Fibroblast of lung (primary cell): ENCODE measurements at regions not wholly inside any gene's neighbourhood (a gene's known extent, or its start where the extent isn't known, plus 50 kb on each side); places are given as distances from the start of the nearest gene placed in this dataset.

Experiments used
- DNase-seq, 2 donors: peaks; one replicate each; pipeline versions ENCODE4 v3.0.0 to v3.0.0-alpha.2; 2010; ENCODE audit warnings: low read depth in 2 of 2
- H2AFZ ChIP-seq: 2 replicates; pipeline ENCODE4 v1.5.1; 2012; ENCODE audit warnings: low read length, control low read depth, inconsistent platforms
- H3K27ac ChIP-seq: 2 replicates; pipeline ENCODE4 v1.5.1; 2011; ENCODE audit warnings: low read length, control low read depth; ENCODE audit not compliant: insufficient read depth
- H3K27me3 ChIP-seq: 2 replicates; pipeline ENCODE4 v1.5.1; 2011; ENCODE audit warnings: mild to moderate bottlenecking, low read length; ENCODE audit not compliant: control insufficient read depth, insufficient read depth
- H3K36me3 ChIP-seq: 2 replicates; pipeline ENCODE4 v1.5.1; 2011; ENCODE audit warnings: low read length; ENCODE audit not compliant: control insufficient read depth, insufficient read depth
- H3K4me1 ChIP-seq: 2 replicates; pipeline ENCODE4 v1.5.1; 2011; ENCODE audit warnings: low read length; ENCODE audit not compliant: control insufficient read depth, insufficient read depth; ENCODE audit errors: extremely low read depth
- H3K4me2 ChIP-seq: 2 replicates; pipeline ENCODE4 v1.5.1; 2011; ENCODE audit warnings: low read length, control low read depth; ENCODE audit not compliant: insufficient read depth; ENCODE audit errors: extremely low read depth
- H3K4me3 ChIP-seq, 4 experiments: fragments of 200-600 bp in 1 of 4; sonication (generic) in 1 of 4; replicated peaks in 1 of 4; 2 replicates each; pipeline ENCODE4 v1.5.1; 2011 to 2016; ENCODE audit warnings: low read length in 4 of 4, low read depth in 3 of 4, mild to moderate bottlenecking in 3 of 4, control low read depth in 2 of 4, inconsistent platforms in 1 of 4, mixed read lengths in 1 of 4; ENCODE audit not compliant: insufficient read depth in 1 of 4; ENCODE audit errors: control extremely low read depth in 1 of 4
- H3K79me2 ChIP-seq: 2 replicates; pipeline ENCODE4 v1.5.1; 2012; ENCODE audit warnings: mild to moderate bottlenecking, low read length, inconsistent platforms; ENCODE audit not compliant: control insufficient read depth, insufficient read depth
- H3K9ac ChIP-seq: 2 replicates; pipeline ENCODE4 v1.5.1; 2011; ENCODE audit warnings: mild to moderate bottlenecking, low read length, control low read depth; ENCODE audit not compliant: insufficient read depth
- H3K9me3 ChIP-seq: 2 replicates; pipeline ENCODE4 v1.5.1; 2012; ENCODE audit warnings: low read depth, low read length; ENCODE audit not compliant: control insufficient read depth, insufficient read depth
- H4K20me1 ChIP-seq: 2 replicates; pipeline ENCODE4 v1.5.1; 2011; ENCODE audit warnings: low read length; ENCODE audit not compliant: control insufficient read depth, insufficient read depth; ENCODE audit errors: extremely low read depth
- CTCF ChIP-seq, 2 donors: IDR thresholded peaks in 1 of 2; conservative IDR thresholded peaks in 1 of 2; 1 replicate in 1 of 2; 2 replicates in 1 of 2; pipeline ENCODE4 v1.5.1; 2011 to 2012; ENCODE audit warnings: low read length in 2 of 2, control low read depth in 1 of 2, inconsistent platforms in 1 of 2, low read depth in 1 of 2, mild to moderate bottlenecking in 1 of 2
- EZH2 ChIP-seq: IDR thresholded peaks from 2 replicates; pipeline ENCODE4 v1.5.1; 2012; ENCODE audit warnings: low read length, control low read depth, mild to moderate bottlenecking; ENCODE audit errors: missing control alignments

- H3K9me3 ChIP-seq = no peaks in the 10 kb centered on the region
- H2AFZ ChIP-seq = no peak overlapping the region
- no peak overlapping the region for H3K4me3 ChIP-seq
- H4K20me1 ChIP-seq = no peaks in the 10 kb centered on the region
- no peak overlapping the region for H3K27ac ChIP-seq
- H3K4me2 ChIP-seq = no peak overlapping the region
- DNase-seq = peak in 1 of 2 donors; percentile 54
- TF ChIP-seq CTCF (conservative IDR thresholded peaks at IDR 0.05 in 1 of 2, IDR thresholded peaks at IDR 0.05 in 1 of 2; ENCODE audit: low read depth in 1 of 2, low read length in 2 of 2) = no peak
- TF ChIP-seq EZH2 = no peak
- no peak overlapping the region for H3K9ac ChIP-seq
- no peaks in the 10 kb centered on the region for H3K4me1 ChIP-seq
- H3K36me3 ChIP-seq = no peaks in the 10 kb centered on the region
- no peaks in the 10 kb centered on the region for H3K79me2 ChIP-seq
- H3K27me3 ChIP-seq = no peaks in the 10 kb centered on the region
Measured at GRCh38 chr6:81572020-81572419, 180.5 kb downstream of the TENT5A start.

GRCh38 chr6:81570681-81571080 is 181.8 kb downstream of the TENT5A start:
- H3K36me3 ChIP-seq = no peaks in the 10 kb centered on the region
- no peaks in the 10 kb centered on the region for H3K27me3 ChIP-seq
- H3K79me2 ChIP-seq = no peaks in the 10 kb centered on the region
- no peak for DNase-seq
- H2AFZ ChIP-seq = no peak overlapping the region
- H3K9ac ChIP-seq = no peak overlapping the region
- H3K4me1 ChIP-seq = no peaks in the 10 kb centered on the region
- TF ChIP-seq EZH2 (no peak), CTCF (conservative IDR thresholded peaks at IDR 0.05 in 1 of 2, IDR thresholded peaks at IDR 0.05 in 1 of 2; ENCODE audit: low read depth in 1 of 2, low read length in 2 of 2) (no peak)
- no peak overlapping the region for H3K4me2 ChIP-seq
- H3K27ac ChIP-seq = no peak overlapping the region
- no peaks in the 10 kb centered on the region for H4K20me1 ChIP-seq
- H3K4me3 ChIP-seq = no peak overlapping the region
- H3K9me3 ChIP-seq = no peaks in the 10 kb centered on the region

- H2AFZ ChIP-seq = no peak overlapping the region
- no peaks in the 10 kb centered on the region for H3K4me1 ChIP-seq
- H3K4me3 ChIP-seq = no peak overlapping the region
Measured at GRCh38 chr6:81568973-81569372, 183.5 kb downstream of the TENT5A start.

More at GRCh38 chr6:81568973-81569372, 183.5 kb downstream of the TENT5A start:
- Histone ChIP-seq H3K27me3 (no peaks in the 10 kb centered on the region), H3K4me2 (no peak overlapping the region), H3K36me3 (no peaks in the 10 kb centered on the region), H3K9ac (no peak overlapping the region), H3K79me2 (no peaks in the 10 kb centered on the region), H3K9me3 (no peaks in the 10 kb centered on the region), H3K27ac (no peak overlapping the region), H4K20me1 (no peaks in the 10 kb centered on the region)
- TF ChIP-seq EZH2 (no peak), CTCF (conservative IDR thresholded peaks at IDR 0.05 in 1 of 2, IDR thresholded peaks at IDR 0.05 in 1 of 2; ENCODE audit: low read depth in 1 of 2, low read length in 2 of 2) (no peak)
- DNase-seq = no peak
